Astrocyte (in vitro differentiated cells and primary cell): ENCODE measurements at regions not wholly inside any gene's neighbourhood (a gene's known extent, or its start where the extent isn't known, plus 50 kb on each side); places are given as distances from the start of the nearest gene placed in this dataset.
"Not testable (repeated sequence)": the region's sequence is repeated elsewhere in the genome, so short reads cannot be mapped to it uniquely, and the experiment has no call there.

ENCODE experiments used
- DNase-seq: peaks from one replicate; pipeline ENCODE4 v3.0.0-alpha.2; 2010; ENCODE audit warnings: low read depth
- FAIRE-seq: peaks from 2 replicates; lab custom pipeline; 2011; peaks lifted over from hg19 to GRCh38; lab: Jason Lieb, UNC
- H2AFZ ChIP-seq: 2 replicates; pipeline ENCODE4 v1.6.0; 2012; ENCODE audit warnings: low read depth, low read length, inconsistent platforms
- H3K27ac ChIP-seq: 2 replicates; pipeline ENCODE4 v1.5.1; 2011; ENCODE audit warnings: low read depth, low read length, inconsistent platforms
- H3K27me3 ChIP-seq: 2 replicates; pipeline ENCODE4 v1.6.0; 2011; ENCODE audit warnings: low read length, inconsistent platforms; ENCODE audit not compliant: insufficient read depth
- H3K36me3 ChIP-seq: 2 replicates; pipeline ENCODE4 v1.5.1; 2011; ENCODE audit warnings: low read length, inconsistent platforms; ENCODE audit not compliant: insufficient read depth
- H3K4me1 ChIP-seq: 2 replicates; pipeline ENCODE4 v1.5.1; 2011; ENCODE audit warnings: low read length, inconsistent platforms; ENCODE audit not compliant: insufficient read depth
- H3K4me2 ChIP-seq: 2 replicates; pipeline ENCODE4 v1.6.0; 2012; ENCODE audit warnings: low read length, inconsistent platforms
- H3K4me3 ChIP-seq: 2 replicates; pipeline ENCODE4 v1.5.1; 2011; ENCODE audit warnings: low read depth, mild to moderate bottlenecking, low read length, inconsistent platforms; ENCODE audit not compliant: insufficient read depth
- H3K79me2 ChIP-seq: 2 replicates; pipeline ENCODE4 v1.6.0; 2012; ENCODE audit warnings: mild to moderate bottlenecking, low read length, inconsistent platforms; ENCODE audit not compliant: insufficient read depth
- H3K9ac ChIP-seq: 2 replicates; pipeline ENCODE4 v1.6.0; 2012; ENCODE audit warnings: mild to moderate bottlenecking, low read length, inconsistent platforms
- H3K9me3 ChIP-seq: 2 replicates; pipeline ENCODE4 v1.5.1; 2012; ENCODE audit warnings: low read depth, mild to moderate bottlenecking, low read length, inconsistent platforms; ENCODE audit not compliant: insufficient read depth
- H4K20me1 ChIP-seq: 2 replicates; pipeline ENCODE4 v1.6.0; 2012; ENCODE audit warnings: low read length, inconsistent platforms; ENCODE audit not compliant: insufficient read depth
- H3K27ac Mint-ChIP-seq: one replicate; pipeline ENCODE4 v1.8.0; 2021; ENCODE audit warnings: mild to moderate bottlenecking, mixed read lengths; ENCODE audit not compliant: unreplicated experiment
- H3K27me3 Mint-ChIP-seq: one replicate; pipeline ENCODE4 v1.8.0; 2021; ENCODE audit warnings: low read depth, mixed read lengths; ENCODE audit not compliant: unreplicated experiment
- H3K36me3 Mint-ChIP-seq: one replicate; pipeline ENCODE4 v1.8.0; 2021; ENCODE audit warnings: low read depth, mixed read lengths; ENCODE audit not compliant: unreplicated experiment
- H3K4me1 Mint-ChIP-seq: one replicate; pipeline ENCODE4 v1.8.0; 2021; ENCODE audit warnings: low read depth, mixed read lengths; ENCODE audit not compliant: unreplicated experiment
- H3K4me3 Mint-ChIP-seq: one replicate; pipeline ENCODE4 v1.8.0; 2021; ENCODE audit warnings: mild to moderate bottlenecking, moderate library complexity, mixed read lengths; ENCODE audit not compliant: unreplicated experiment
- H3K9me3 Mint-ChIP-seq: one replicate; pipeline ENCODE4 v1.8.0; 2021; ENCODE audit warnings: mild to moderate bottlenecking, mixed read lengths; ENCODE audit not compliant: unreplicated experiment
- CTCF ChIP-seq: IDR thresholded peaks from 2 replicates; pipeline ENCODE4 v1.5.1; 2011; ENCODE audit warnings: low read depth, mild to moderate bottlenecking, inconsistent platforms, low read length, moderate library complexity; ENCODE audit not compliant: insufficient read depth
- EZH2 ChIP-seq: IDR thresholded peaks from 2 replicates; pipeline ENCODE4 v1.6.1; 2012; ENCODE audit warnings: mild to moderate bottlenecking, low read length, inconsistent platforms; ENCODE audit not compliant: insufficient read depth

GRCh38 chr11:97912629-97913028, 1108.1 kb upstream of the CNTN5 start:
- H3K4me1 Mint-ChIP-seq = peaks cover 5% of the 10 kb centered on the region
- Histone ChIP-seq H3K9ac (no peak overlapping the region), H3K4me1 (peaks cover 6% of the 10 kb centered on the region), H3K9me3 (no peaks in the 10 kb centered on the region), H3K36me3 (no peaks in the 10 kb centered on the region), H4K20me1 (no peaks in the 10 kb centered on the region), H3K4me3 (no peak overlapping the region), H3K79me2 (no peaks in the 10 kb centered on the region), H2AFZ (no peak overlapping the region), H3K27me3 (no peaks in the 10 kb centered on the region), H3K4me2 (no peak overlapping the region), H3K27ac (no peak overlapping the region)
- H3K36me3 Mint-ChIP-seq = no peaks in the 10 kb centered on the region
- no peak for TF ChIP-seq EZH2
- no peak for FAIRE-seq
- no peaks in the 10 kb centered on the region for H3K9me3 Mint-ChIP-seq
- no peak overlapping the region for H3K27ac Mint-ChIP-seq
- no peak overlapping the region for H3K4me3 Mint-ChIP-seq
- no peak for DNase-seq
- no peaks in the 10 kb centered on the region for H3K27me3 Mint-ChIP-seq

GRCh38 chr11:97922933-97923332, 1097.8 kb upstream of the CNTN5 start:
- not testable (repeated sequence) for H3K4me2 ChIP-seq, H3K27ac Mint-ChIP-seq, H3K4me1 Mint-ChIP-seq

GRCh38 chr11:97934572-97935208, 1086.1 kb upstream of the CNTN5 start:
- Histone ChIP-seq H3K4me1 (no peaks in the 10 kb centered on the region), H3K4me2 (no peak overlapping the region), H3K27ac (no peak overlapping the region), H2AFZ (no peak overlapping the region), H3K9me3 (no peaks in the 10 kb centered on the region), H3K36me3 (no peaks in the 10 kb centered on the region), H3K9ac (no peak overlapping the region), H3K4me3 (no peak overlapping the region), H4K20me1 (no peaks in the 10 kb centered on the region), H3K79me2 (no peaks in the 10 kb centered on the region), H3K27me3 (no peaks in the 10 kb centered on the region)
- no peaks in the 10 kb centered on the region for H3K9me3 Mint-ChIP-seq
- H3K27me3 Mint-ChIP-seq = no peaks in the 10 kb centered on the region
- H3K36me3 Mint-ChIP-seq = no peaks in the 10 kb centered on the region
- H3K4me3 Mint-ChIP-seq = no peak overlapping the region
- H3K27ac Mint-ChIP-seq = no peak overlapping the region
- FAIRE-seq (no peak), DNase-seq (no peak)
- TF ChIP-seq CTCF = no peak
- no peak for TF ChIP-seq EZH2
- H3K4me1 Mint-ChIP-seq = peaks cover 7% of the 10 kb centered on the region

More at GRCh38 chr11:97922933-97923332, 1097.8 kb upstream of the CNTN5 start:
- H3K4me3 Mint-ChIP-seq, DNase-seq, H4K20me1 ChIP-seq, H3K27me3 ChIP-seq, H3K9me3 ChIP-seq, H3K9ac ChIP-seq, FAIRE-seq, H3K27ac ChIP-seq, H3K36me3 ChIP-seq, H3K36me3 Mint-ChIP-seq, H3K4me1 ChIP-seq, H3K27me3 Mint-ChIP-seq, H3K79me2 ChIP-seq, H2AFZ ChIP-seq, H3K4me3 ChIP-seq: not testable (repeated sequence)
- peaks cover 11% of the 10 kb centered on the region for H3K9me3 Mint-ChIP-seq
